H9 (cell line): ENCODE measurements at regions not wholly inside any gene's neighbourhood (a gene's known extent, or its start where the extent isn't known, plus 50 kb on each side); places are given as distances from the start of the nearest gene placed in this dataset.

ENCODE experiments used
- DNase-seq: peaks from one replicate; pipeline ENCODE4 v3.0.0-alpha.2; 2017
- H2AFZ ChIP-seq: one replicate; pipeline ENCODE4 v1.6.1; 2013; ENCODE audit warnings: mild to moderate bottlenecking, low read length, control low read depth, moderate library complexity
- H2AK5ac ChIP-seq: 2 replicates; pipeline ENCODE4 v1.6.1; 2013; ENCODE audit warnings: low read length, control low read depth, mixed read lengths; ENCODE audit not compliant: insufficient read length
- H2BK120ac ChIP-seq: one replicate; pipeline ENCODE4 v1.6.1; 2013; ENCODE audit warnings: low read depth, mild to moderate bottlenecking, low read length, control low read depth, inconsistent platforms; ENCODE audit not compliant: poor library complexity, severe bottlenecking
- H2BK12ac ChIP-seq: 2 replicates; pipeline ENCODE4 v1.6.1; 2013; ENCODE audit warnings: low read length, control low read depth, mixed read lengths, low read depth; ENCODE audit not compliant: insufficient read length
- H2BK15ac ChIP-seq: 2 replicates; pipeline ENCODE4 v1.6.1; 2013; ENCODE audit warnings: low read depth, low read length, control low read depth
- H2BK20ac ChIP-seq: one replicate; pipeline ENCODE4 v1.6.1; 2013; ENCODE audit warnings: low read depth, mild to moderate bottlenecking, low read length, control low read depth, inconsistent platforms; ENCODE audit not compliant: poor library complexity, severe bottlenecking
- H2BK5ac ChIP-seq: 2 replicates; pipeline ENCODE4 v1.6.1; 2013; ENCODE audit warnings: low read length, control low read depth, mixed read lengths; ENCODE audit not compliant: insufficient read length
- H3K14ac ChIP-seq: 2 replicates; pipeline ENCODE4 v1.6.1; 2013; ENCODE audit warnings: low read length, control low read depth; ENCODE audit not compliant: insufficient read depth
- H3K18ac ChIP-seq: 2 replicates; pipeline ENCODE4 v1.6.1; 2013; ENCODE audit warnings: low read depth, mild to moderate bottlenecking, mixed read lengths, low read length, control low read depth; ENCODE audit not compliant: insufficient read length
- H3K23ac ChIP-seq: 2 replicates; pipeline ENCODE4 v1.6.1; 2013; ENCODE audit warnings: low read length, control low read depth, mixed read lengths, low read depth; ENCODE audit not compliant: insufficient read length
- H3K23me2 ChIP-seq: 2 replicates; pipeline ENCODE4 v1.6.1; 2013; ENCODE audit warnings: low read depth, mild to moderate bottlenecking, mixed read lengths, low read length, control low read depth; ENCODE audit not compliant: insufficient read length, poor library complexity, severe bottlenecking
- H3K27ac ChIP-seq: 2 replicates; pipeline ENCODE4 v1.5.1; 2013; ENCODE audit warnings: low read length, control low read depth, mixed read lengths, low read depth; ENCODE audit not compliant: insufficient read length
- H3K27me3 ChIP-seq: 2 replicates; pipeline ENCODE4 v1.6.1; 2013; ENCODE audit warnings: low read length, control low read depth, inconsistent platforms; ENCODE audit not compliant: insufficient read depth
- H3K4ac ChIP-seq: 2 replicates; pipeline ENCODE4 v1.6.1; 2013; ENCODE audit warnings: low read depth, mild to moderate bottlenecking, control low read depth, inconsistent platforms, low read length, moderate library complexity
- H3K4me1 ChIP-seq: 2 replicates; pipeline ENCODE4 v1.6.1; 2013; ENCODE audit warnings: low read length, control low read depth, inconsistent platforms; ENCODE audit not compliant: insufficient read depth
- H3K4me2 ChIP-seq: 2 replicates; pipeline ENCODE4 v1.6.1; 2013; ENCODE audit warnings: low read length, control low read depth, mixed read lengths; ENCODE audit not compliant: insufficient read length, insufficient read depth
- H3K56ac ChIP-seq: 2 replicates; pipeline ENCODE4 v1.6.1; 2013; ENCODE audit warnings: low read depth, mild to moderate bottlenecking, mixed read lengths, low read length, control low read depth; ENCODE audit not compliant: insufficient read length
- H3K79me1 ChIP-seq: 2 replicates; pipeline ENCODE4 v1.6.1; 2013; ENCODE audit warnings: low read depth, mild to moderate bottlenecking, moderate library complexity, low read length, control low read depth, inconsistent platforms; ENCODE audit not compliant: insufficient read depth, poor library complexity, severe bottlenecking
- H3K79me2 ChIP-seq: 2 replicates; pipeline ENCODE4 v1.6.1; 2013; ENCODE audit warnings: low read length, control low read depth, inconsistent platforms; ENCODE audit not compliant: insufficient read depth
- H3K9ac ChIP-seq: 2 replicates; pipeline ENCODE4 v1.6.1; 2013; ENCODE audit warnings: low read length, control low read depth, mixed read lengths; ENCODE audit not compliant: insufficient read length; ENCODE audit errors: extremely low read depth
- H3K9me3 ChIP-seq: one replicate; pipeline ENCODE4 v1.6.1; 2013; ENCODE audit warnings: low read depth, low read length, inconsistent platforms; ENCODE audit not compliant: control insufficient read depth
- H3T11ph ChIP-seq: one replicate; pipeline ENCODE4 v1.6.1; 2013; ENCODE audit warnings: mild to moderate bottlenecking, low read length, control low read depth, inconsistent platforms
- H4K20me1 ChIP-seq: one replicate; pipeline ENCODE4 v1.6.1; 2013; ENCODE audit not compliant: control insufficient read depth, insufficient read length, insufficient read depth
- H4K5ac ChIP-seq: 2 replicates; pipeline ENCODE4 v1.6.1; 2013; ENCODE audit warnings: low read depth, mild to moderate bottlenecking, mixed read lengths, low read length, control low read depth; ENCODE audit not compliant: insufficient read length
- H4K8ac ChIP-seq: replicated peaks from 2 replicates; pipeline ENCODE4 v1.6.1; 2013; ENCODE audit warnings: low read length, control low read depth, mixed read lengths, low read depth; ENCODE audit not compliant: insufficient read length
- H4K91ac ChIP-seq: 2 replicates; pipeline ENCODE4 v1.6.1; 2013; ENCODE audit warnings: low read depth, mild to moderate bottlenecking, moderate library complexity, mixed read lengths, low read length, control low read depth; ENCODE audit not compliant: insufficient read length
- H3K27ac Mint-ChIP-seq, 3 experiments: 2 replicates in 2 of 3; 3 replicates in 1 of 3; pipeline ENCODE4 v1.8.0; 2020 to 2021; ENCODE audit warnings: mixed read lengths in 3 of 3, mild to moderate bottlenecking in 1 of 3, moderate library complexity in 1 of 3
- H3K27me3 Mint-ChIP-seq: 2 replicates; pipeline ENCODE4 v1.8.0; 2021; ENCODE audit warnings: low read depth, mild to moderate bottlenecking, moderate library complexity, mixed read lengths
- H3K36me3 Mint-ChIP-seq, 3 experiments: 2 replicates in 2 of 3; 3 replicates in 1 of 3; pipeline ENCODE4 v1.8.0; 2020 to 2021; ENCODE audit warnings: low read depth in 3 of 3, mixed read lengths in 3 of 3; ENCODE audit not compliant: insufficient read depth in 1 of 3
- H3K4me1 Mint-ChIP-seq, 2 experiments: 2 replicates each; pipeline ENCODE4 v1.8.0; 2020; ENCODE audit warnings: mixed read lengths in 2 of 2
- H3K4me3 Mint-ChIP-seq, 2 experiments: 2 replicates in 1 of 2; 3 replicates in 1 of 2; pipeline ENCODE4 v1.8.0; 2020 to 2021; ENCODE audit warnings: mild to moderate bottlenecking in 2 of 2, mixed read lengths in 2 of 2, moderate library complexity in 1 of 2
- H3K9me3 Mint-ChIP-seq, 2 experiments: 2 replicates in 1 of 2; 3 replicates in 1 of 2; pipeline ENCODE4 v1.8.0; 2020; ENCODE audit warnings: mild to moderate bottlenecking in 2 of 2, mixed read lengths in 2 of 2, moderate library complexity in 1 of 2
- WGBS: extraction: QIAGEN DNeasy Blood & Tissue Kit; methylation state at CpG from one replicate; pipeline ENCODE4 v1.1.7; 2013; ENCODE audit warnings: missing lambda C conversion rate, low lambda C conversion rate, mixed read lengths; ENCODE audit not compliant: insufficient read length; ENCODE audit errors: extremely low coverage; 5-methylcytosine and 5-hydroxymethylcytosine counted together
- TF ChIP-seq, protein P1 (sequence below): fragments of 200-600 bp; sonication (generic); conservative IDR thresholded peaks from 3 replicates; pipeline ENCODE4 v1.8.0; 2021; ENCODE audit warnings: antibody characterized with exemption, mild to moderate bottlenecking

- Histone ChIP-seq H3K14ac (no peak overlapping the region), H2BK20ac (no peak overlapping the region), H3K23ac (no peak overlapping the region), H4K91ac (no peak overlapping the region), H3K4ac (no peak overlapping the region), H3K79me2 (no peaks in the 10 kb centered on the region), H3K9me3 (no peaks in the 10 kb centered on the region), H3K79me1 (no peaks in the 10 kb centered on the region), H3T11ph (no peak overlapping the region), H2AK5ac (no peak overlapping the region), H3K27me3 (no peaks in the 10 kb centered on the region), H2BK15ac (no peak overlapping the region), H3K56ac (no peak overlapping the region), H3K4me1 (no peaks in the 10 kb centered on the region), H3K23me2 (no peaks in the 10 kb centered on the region), H3K27ac (no peak overlapping the region), H2BK120ac (no peak overlapping the region), H2BK5ac (no peak overlapping the region), H4K8ac (no peak overlapping the region), H3K4me2 (no peak overlapping the region), H4K5ac (no peak overlapping the region), H3K9ac (no peak overlapping the region), H3K18ac (no peak overlapping the region), H2AFZ (no peak overlapping the region), H2BK12ac (no peak overlapping the region), H4K20me1 (no peaks in the 10 kb centered on the region)
- no peak for DNase-seq
- Mint-ChIP-seq H3K27ac (no peak overlapping the region), H3K27me3 (peaks cover 28% of the 10 kb centered on the region), H3K36me3 (no peaks in the 10 kb centered on the region), H3K4me1 (peaks cover 0 to 3% of the 10 kb centered on the region in 2 experiments; a peak in 1 of 4 replicates), H3K4me3 (no peak overlapping the region), H3K9me3 (no peaks in the 10 kb centered on the region; a peak in 1 of 5 replicates)
- no CpG with 5 or more reads among the region's 9 CpGs for WGBS
- TF ChIP-seq, protein P1, sequence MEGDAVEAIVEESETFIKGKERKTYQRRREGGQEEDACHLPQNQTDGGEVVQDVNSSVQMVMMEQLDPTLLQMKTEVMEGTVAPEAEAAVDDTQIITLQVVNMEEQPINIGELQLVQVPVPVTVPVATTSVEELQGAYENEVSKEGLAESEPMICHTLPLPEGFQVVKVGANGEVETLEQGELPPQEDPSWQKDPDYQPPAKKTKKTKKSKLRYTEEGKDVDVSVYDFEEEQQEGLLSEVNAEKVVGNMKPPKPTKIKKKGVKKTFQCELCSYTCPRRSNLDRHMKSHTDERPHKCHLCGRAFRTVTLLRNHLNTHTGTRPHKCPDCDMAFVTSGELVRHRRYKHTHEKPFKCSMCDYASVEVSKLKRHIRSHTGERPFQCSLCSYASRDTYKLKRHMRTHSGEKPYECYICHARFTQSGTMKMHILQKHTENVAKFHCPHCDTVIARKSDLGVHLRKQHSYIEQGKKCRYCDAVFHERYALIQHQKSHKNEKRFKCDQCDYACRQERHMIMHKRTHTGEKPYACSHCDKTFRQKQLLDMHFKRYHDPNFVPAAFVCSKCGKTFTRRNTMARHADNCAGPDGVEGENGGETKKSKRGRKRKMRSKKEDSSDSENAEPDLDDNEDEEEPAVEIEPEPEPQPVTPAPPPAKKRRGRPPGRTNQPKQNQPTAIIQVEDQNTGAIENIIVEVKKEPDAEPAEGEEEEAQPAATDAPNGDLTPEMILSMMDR: no peak
These were observed 55.4 kb upstream of the CAMK1G start for GRCh38 chr1:209527993-209528717.
